ENCODE measurements at regions not wholly inside any gene's neighbourhood (a gene's known extent, or its start where the extent isn't known, plus 50 kb on each side); places are given as distances from the start of the nearest gene placed in this dataset.

GRCh38 chr1:232302376-232303221 lies 327.3 kb downstream of the SIPA1L2 start:
- TF ChIP-seq CTCF (optimal IDR thresholded peaks at IDR 0.05 in 1 of 3, IDR thresholded peaks at IDR 0.05 in 1 of 3, conservative IDR thresholded peaks at IDR 0.05 in 1 of 3; ENCODE audit: extremely low read depth in 1 of 3, insufficient read depth in 2 of 3, low read length in 3 of 3) (no peak), EZH2 (IDR thresholded peaks at IDR 0.05; ENCODE audit: low read length) (no peak)

All from keratinocyte (primary cell).